HG03378 (cell line): ENCODE measurements at regions not wholly inside any gene's neighbourhood (a gene's known extent, or its start where the extent isn't known, plus 50 kb on each side); places are given as distances from the start of the nearest gene placed in this dataset.

Source experiments
- ATAC-seq: cut with Tn5 transposase; IDR thresholded peaks from one replicate; pipeline ENCODE4 v1.9.1; 2021; ENCODE audit warnings: mild to moderate bottlenecking, moderate library complexity; ENCODE audit not compliant: unreplicated experiment

DNA sequence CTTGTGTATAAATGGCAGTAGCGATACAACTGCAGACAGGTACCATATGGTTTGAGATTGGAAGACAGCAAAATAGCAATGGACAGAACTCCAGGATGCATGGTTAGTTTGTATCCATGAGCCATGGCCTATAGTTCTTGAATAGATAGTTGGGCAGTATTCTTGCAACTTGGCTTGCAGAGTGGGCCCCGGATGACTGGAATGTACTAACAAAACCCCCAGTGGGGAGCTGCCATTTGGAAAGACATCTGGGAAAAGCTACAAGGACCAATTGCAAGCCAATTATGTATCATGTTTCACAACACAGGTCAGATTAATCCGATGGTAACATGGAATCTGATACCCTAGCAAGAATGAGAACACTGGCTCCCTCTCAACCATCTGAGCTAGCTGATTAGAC, 279.6 kb downstream of the RERGL start:
- ATAC-seq: no peak

GRCh38 chr12:17809206-17809605, 280.8 kb downstream of the RERGL start:
- ATAC-seq: no peak

DNA sequence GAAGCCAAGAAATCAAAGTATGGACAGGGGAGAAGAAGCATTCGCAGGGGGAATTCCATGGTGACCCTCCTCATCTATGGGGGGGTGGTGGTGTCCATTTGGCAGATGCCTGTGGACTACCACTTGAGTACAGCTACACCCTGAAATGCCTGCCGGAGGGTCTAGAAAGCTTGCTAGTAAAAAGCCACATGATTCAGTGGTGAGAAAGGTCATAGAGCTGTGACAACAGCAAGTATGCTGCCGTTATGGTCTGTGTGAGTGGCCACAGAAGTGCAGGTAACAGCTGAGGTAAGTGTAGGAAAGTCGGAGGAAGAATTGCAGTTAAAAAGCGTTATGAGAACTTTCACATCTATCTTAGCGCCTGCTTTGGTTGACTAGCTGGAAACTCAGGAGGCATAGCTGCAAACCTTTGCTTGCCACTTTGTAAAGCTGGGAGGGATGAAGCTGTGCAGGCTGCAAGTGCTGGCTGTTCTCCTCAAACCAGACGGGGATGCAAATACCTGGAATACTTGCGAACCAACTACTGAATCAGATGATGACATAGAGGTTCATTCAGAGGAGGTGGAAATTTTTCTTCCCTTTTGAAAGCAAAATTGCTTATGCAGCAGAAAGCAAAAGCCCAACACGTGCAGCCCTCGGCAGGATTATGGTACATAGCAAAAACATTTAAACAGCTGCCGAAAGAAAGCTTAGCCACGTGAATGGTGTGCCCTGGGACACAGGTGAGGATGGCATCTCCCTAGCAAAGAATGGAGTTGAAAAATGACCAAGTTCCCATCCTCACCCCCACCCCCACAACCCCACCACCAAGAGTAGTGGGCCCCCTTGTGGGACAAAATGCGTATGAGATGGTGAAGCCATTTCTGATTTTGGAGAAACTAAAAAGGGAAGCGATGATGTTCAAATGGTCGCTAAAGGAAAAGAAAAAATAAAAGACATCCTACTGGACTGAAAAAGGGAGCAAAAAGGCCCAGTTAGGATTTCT, 287.0 kb downstream of the RERGL start:
- ATAC-seq: no peak

DNA sequence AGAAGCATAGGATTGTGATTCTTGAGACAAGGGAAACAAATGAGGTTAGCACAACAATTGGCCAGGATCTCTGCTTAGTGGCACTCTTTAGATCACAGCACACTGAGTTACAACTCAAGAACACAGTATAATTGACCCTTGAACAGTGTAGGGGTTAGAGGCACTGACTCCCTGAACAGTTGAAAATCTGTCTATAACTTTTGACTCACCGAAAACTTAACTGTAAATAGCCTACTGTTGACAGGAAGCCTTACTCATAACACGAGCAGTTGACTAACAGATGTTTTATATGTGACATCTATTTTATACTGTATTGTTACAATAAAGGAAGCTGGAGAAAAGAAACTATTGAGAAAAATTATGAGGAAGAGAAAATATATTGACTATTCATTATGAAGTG, 296.1 kb downstream of the RERGL start:
- no peak for ATAC-seq

DNA sequence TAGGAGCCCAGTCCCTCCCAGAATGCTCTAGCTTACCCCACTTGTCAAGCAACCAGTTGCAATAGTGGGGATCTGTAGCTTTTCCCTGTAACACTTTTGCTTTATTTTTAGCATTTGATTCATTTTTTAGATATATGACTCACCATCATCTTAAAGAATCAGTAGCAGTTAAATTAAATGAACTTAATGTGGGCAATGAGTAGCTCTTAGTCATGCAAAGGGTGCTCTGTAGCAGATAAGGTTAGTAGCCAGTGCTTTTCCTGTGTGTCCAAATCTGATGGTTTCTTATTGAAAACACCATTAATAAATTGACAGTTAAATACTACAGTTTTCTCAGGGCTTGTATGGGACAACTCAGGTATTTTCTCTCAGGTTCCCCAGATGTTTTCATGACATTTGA, 311.8 kb downstream of the RERGL start:
- no peak for ATAC-seq

DNA sequence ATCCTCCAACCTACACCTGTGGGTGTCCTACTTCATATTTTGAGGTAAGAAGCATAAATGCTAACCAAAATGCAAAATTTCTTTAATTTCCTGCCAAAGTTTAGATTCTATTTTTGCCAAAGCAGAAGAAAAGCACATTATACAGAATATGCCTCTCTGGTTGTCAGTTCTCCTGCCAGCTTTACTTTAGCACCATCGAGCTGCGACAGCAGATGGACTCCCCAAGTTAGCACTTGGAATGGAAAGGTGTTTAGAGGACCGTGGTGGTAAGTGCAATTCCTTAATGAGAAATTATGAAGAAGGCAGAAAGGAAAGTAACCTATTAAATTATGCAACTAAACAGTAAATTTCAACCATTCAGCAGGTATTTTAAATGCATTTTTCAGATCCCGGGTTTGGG, 326.6 kb downstream of the RERGL start:
- ATAC-seq: no peak

DNA sequence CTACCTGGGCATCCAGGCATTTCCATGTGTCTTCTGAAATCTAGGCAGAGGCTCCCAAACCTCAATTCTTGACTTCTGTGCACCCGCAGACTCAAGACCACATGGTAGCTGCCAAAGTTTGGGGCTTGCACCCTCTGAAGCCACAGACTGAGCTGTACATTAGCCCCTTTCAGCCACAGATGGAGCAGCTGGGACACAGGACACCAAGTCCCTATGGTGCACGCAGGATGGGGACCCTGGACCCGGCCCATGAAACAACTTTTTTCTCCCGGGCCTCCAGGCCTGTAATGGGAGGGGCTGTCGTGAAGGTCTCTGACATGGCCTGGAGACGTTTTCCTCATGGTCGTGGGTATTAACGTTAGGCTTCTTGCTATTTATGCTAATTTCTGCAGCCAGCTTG, 330.0 kb downstream of the RERGL start:
- no peak for ATAC-seq
